Cardiac muscle cell (in vitro differentiated cells and primary cell): ENCODE measurements at regions not wholly inside any gene's neighbourhood (a gene's known extent, or its start where the extent isn't known, plus 50 kb on each side); places are given as distances from the start of the nearest gene placed in this dataset.

Experiments used
- DNase-seq, 2 donors: peaks; one replicate each; pipeline versions ENCODE4 v3.0.0 to v3.0.0-alpha.2; 2010 to 2017; ENCODE audit warnings: low read depth in 1 of 2, low spot score in 1 of 2
- H3K27ac ChIP-seq: fragments of 200-600 bp; sonication (generic); 2 replicates; pipeline ENCODE4 v1.5.1; 2016
- H3K27me3 ChIP-seq: fragments of 200-600 bp; sonication (generic); 2 replicates; pipeline ENCODE4 v1.6.0; 2016; ENCODE audit warnings: control low read depth
- H3K36me3 ChIP-seq: fragments of 200-600 bp; sonication (generic); 2 replicates; pipeline ENCODE4 v1.5.1; 2016; ENCODE audit warnings: control low read depth
- H3K4me1 ChIP-seq: fragments of 200-600 bp; sonication (generic); 2 replicates; pipeline ENCODE4 v1.8.1; 2017; ENCODE audit warnings: low read depth, mild to moderate bottlenecking, mixed run types
- H3K4me3 ChIP-seq: fragments of 200-600 bp; sonication (generic); 2 replicates; pipeline ENCODE4 v1.5.1; 2016; ENCODE audit warnings: mild to moderate bottlenecking
- H3K9me3 ChIP-seq: fragments of 200-600 bp; sonication (generic); 2 replicates; pipeline ENCODE4 v1.5.1; 2017; ENCODE audit warnings: low read depth, mild to moderate bottlenecking, control low read depth
- TF ChIP-seq, protein P1 (sequence below): IDR thresholded peaks from 2 replicates; pipeline ENCODE4 v1.5.1; 2012; ENCODE audit warnings: low read depth, mild to moderate bottlenecking, low read length

DNA sequence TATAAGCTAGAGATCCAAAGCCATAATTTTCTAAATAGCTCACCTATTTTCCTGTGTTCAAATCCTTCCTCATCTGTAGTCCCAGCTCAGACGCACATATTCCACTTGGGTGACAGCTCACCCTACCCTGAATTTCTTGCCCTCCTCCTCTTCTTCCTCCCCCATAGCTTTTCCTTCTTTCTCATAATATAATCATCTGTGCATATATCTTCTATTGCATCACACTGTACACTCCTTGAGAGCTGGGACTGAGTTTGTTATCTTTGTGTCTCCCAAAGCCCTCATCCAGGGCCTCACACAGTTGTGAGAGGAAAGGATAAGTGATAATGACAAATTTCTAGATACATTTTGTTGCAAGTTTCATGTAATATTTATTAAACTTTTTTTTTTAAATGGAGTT, 55.9 kb upstream of the RTN4 start:
- no peak overlapping the region for H3K27ac ChIP-seq
- DNase-seq, result peak in 1 of 2 donors; percentile 51
- peaks cover 31% of the 10 kb centered on the region for H3K4me1 ChIP-seq
- H3K9me3 ChIP-seq, result no peaks in the 10 kb centered on the region
- H3K27me3 ChIP-seq, result no peaks in the 10 kb centered on the region
- no peak overlapping the region for H3K4me3 ChIP-seq
- no peaks in the 10 kb centered on the region for H3K36me3 ChIP-seq
- TF ChIP-seq, protein P1, sequence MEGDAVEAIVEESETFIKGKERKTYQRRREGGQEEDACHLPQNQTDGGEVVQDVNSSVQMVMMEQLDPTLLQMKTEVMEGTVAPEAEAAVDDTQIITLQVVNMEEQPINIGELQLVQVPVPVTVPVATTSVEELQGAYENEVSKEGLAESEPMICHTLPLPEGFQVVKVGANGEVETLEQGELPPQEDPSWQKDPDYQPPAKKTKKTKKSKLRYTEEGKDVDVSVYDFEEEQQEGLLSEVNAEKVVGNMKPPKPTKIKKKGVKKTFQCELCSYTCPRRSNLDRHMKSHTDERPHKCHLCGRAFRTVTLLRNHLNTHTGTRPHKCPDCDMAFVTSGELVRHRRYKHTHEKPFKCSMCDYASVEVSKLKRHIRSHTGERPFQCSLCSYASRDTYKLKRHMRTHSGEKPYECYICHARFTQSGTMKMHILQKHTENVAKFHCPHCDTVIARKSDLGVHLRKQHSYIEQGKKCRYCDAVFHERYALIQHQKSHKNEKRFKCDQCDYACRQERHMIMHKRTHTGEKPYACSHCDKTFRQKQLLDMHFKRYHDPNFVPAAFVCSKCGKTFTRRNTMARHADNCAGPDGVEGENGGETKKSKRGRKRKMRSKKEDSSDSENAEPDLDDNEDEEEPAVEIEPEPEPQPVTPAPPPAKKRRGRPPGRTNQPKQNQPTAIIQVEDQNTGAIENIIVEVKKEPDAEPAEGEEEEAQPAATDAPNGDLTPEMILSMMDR, result no peak

DNA sequence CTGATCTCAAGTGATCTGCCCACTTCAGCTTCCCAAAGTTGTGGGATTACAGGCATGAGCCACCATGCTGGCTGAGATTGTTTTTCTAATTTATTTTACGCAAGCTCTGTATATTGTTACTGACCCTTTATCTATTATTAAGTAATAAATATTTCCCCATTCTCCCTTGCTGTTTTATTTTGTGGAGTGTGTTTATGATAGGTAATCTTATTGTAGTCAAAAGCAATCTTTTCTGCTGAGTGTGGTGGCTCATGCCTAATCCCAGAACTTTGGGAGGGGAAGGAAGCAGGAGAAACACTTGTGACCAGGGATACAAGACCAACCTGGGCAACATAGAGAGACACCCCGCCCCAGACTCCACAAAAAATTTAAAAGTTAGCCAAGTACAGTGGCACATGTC, 55.2 kb upstream of the RTN4 start:
- Histone ChIP-seq H3K4me1 (peaks cover 27% of the 10 kb centered on the region), H3K9me3 (no peaks in the 10 kb centered on the region), H3K27me3 (no peaks in the 10 kb centered on the region), H3K4me3 (no peak overlapping the region), H3K36me3 (no peaks in the 10 kb centered on the region), H3K27ac (no peak overlapping the region)
- DNase-seq, result no peak
- TF ChIP-seq, protein P1, result no peak

DNA sequence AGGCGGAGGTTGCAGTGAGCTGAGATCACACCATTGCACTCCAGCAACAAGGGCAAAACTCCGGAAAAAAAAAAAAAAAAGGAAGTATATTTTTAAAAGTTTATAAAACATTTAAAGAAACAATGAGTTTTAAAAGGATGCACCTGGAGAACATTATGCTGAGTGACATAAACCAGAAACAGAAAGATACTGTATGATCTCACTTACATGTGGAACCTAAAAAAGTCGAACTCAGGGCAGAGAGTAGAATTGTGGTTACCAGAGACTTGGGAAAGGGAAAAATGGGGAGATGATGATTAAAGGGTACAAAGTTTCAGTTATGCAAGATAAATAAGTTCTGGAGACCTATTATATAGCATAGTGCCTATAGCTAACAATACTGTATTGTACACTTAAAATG, 52.8 kb upstream of the RTN4 start:
- peaks cover 14% of the 10 kb centered on the region for H3K4me1 ChIP-seq
- no peaks in the 10 kb centered on the region for H3K27me3 ChIP-seq
- TF ChIP-seq, protein P1, result no peak
- H3K9me3 ChIP-seq, result no peaks in the 10 kb centered on the region
- DNase-seq, result peak in 1 of 2 donors; percentile 51
- H3K27ac ChIP-seq, result no peak overlapping the region
- no peak overlapping the region for H3K4me3 ChIP-seq
- no peaks in the 10 kb centered on the region for H3K36me3 ChIP-seq

DNA sequence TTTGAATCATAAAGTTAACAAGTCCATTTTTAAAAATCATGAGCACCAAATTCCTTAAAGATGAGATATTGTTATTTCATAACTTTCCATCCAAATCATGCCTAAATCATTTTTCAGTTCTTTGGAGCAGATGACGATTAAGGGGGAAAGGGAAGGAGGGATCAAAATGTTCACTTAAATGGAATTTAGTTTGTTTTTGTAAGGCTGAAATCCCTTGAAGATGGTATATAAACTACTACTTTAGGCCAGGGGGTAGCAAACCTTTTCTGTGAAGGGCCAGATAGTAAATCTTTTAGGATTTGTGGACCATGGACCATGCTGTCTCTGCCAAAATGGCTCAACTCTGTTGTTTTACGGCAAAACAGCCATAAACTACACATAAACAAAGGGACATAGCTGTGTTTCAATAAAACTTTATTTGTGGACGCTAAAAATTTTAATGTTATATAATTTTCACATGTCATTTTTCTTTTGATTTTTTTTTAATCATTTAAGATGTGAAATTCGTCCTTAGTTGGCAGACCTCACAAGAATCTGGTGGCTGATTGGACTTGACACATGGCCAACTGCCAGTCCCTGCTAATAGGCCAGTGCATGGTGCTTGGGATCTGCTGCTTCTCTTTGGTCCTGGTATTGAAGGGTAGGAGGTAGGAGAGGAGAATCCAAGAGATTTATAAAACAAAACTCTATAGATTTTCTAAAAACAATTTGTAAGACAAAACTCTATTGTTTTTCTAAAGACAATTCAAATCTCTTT, 52.0 kb upstream of the RTN4 start:
- Histone ChIP-seq H3K4me3 (no peak overlapping the region), H3K9me3 (no peaks in the 10 kb centered on the region), H3K36me3 (no peaks in the 10 kb centered on the region), H3K4me1 (peaks cover 16% of the 10 kb centered on the region), H3K27me3 (no peaks in the 10 kb centered on the region), H3K27ac (no peak overlapping the region)
- TF ChIP-seq, protein P1, result no peak
- DNase-seq, result peak in 1 of 2 donors; percentile 81

DNA sequence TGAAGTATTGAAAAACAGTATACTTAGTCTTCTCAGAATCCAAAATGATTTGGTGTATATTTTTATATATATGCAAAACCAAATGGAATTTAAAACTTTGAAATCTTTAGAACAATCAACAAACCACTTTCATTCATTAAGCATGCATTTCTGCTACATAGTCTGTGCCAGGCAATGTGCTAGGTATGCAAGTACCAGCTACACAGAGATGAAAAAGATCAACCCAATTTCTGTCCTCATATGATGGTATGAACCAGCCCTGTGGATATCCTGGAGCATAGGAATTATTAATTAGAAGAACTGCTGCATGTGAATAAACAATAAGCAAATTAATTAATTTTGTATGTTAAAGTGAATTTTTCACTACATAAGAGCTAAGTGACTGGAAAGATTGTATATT, 51.2 kb upstream of the RTN4 start:
- H3K27me3 ChIP-seq, result no peaks in the 10 kb centered on the region
- peaks cover 20% of the 10 kb centered on the region for H3K4me1 ChIP-seq
- H3K36me3 ChIP-seq, result no peaks in the 10 kb centered on the region
- no peak overlapping the region for H3K27ac ChIP-seq
- no peaks in the 10 kb centered on the region for H3K9me3 ChIP-seq
- H3K4me3 ChIP-seq, result no peak overlapping the region
- no peak for DNase-seq
- TF ChIP-seq, protein P1, result no peak
